ENCODE measurements at regions not wholly inside any gene's neighbourhood (a gene's known extent, or its start where the extent isn't known, plus 50 kb on each side); places are given as distances from the start of the nearest gene placed in this dataset.

DNA sequence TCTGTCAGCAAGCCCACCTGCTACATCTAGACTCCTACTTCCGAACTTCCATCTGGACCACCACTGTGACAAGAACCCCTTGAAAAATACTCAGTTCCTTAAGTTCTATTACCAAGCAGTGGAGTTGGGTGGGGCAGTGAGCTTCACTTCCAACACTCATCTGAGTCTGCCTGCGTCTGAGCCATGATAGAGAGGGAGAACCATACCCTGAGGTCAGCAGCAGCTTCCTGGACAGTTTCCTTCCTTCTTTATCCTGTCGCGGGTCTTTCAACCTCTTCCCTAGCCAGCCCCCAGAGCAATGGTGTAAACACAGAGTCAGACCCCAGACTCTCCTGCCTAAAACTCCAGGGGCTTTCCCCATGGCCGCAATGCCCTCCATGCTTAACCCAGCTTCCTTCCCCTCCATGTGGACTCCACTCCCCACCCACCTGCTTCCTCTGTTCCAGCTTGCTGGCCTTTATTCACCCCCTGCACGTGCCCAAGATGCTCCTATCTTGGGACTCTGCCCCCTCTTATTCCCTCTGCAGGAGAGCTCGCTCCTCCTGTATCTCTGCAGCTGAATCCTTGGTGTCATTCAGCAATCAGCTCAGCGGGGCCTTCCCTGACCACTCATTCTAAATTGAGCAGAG lies 211.2 kb downstream of the SHQ1 start:
- no peaks in the 10 kb centered on the region for H3K9me3 ChIP-seq (ENCODE audit: insufficient read depth, low read length)
- no peak for TF ChIP-seq EZH2phosphoT487 (conservative IDR thresholded peaks at IDR 0.05; ENCODE audit: low read length)
- TF ChIP-seq, protein P1, sequence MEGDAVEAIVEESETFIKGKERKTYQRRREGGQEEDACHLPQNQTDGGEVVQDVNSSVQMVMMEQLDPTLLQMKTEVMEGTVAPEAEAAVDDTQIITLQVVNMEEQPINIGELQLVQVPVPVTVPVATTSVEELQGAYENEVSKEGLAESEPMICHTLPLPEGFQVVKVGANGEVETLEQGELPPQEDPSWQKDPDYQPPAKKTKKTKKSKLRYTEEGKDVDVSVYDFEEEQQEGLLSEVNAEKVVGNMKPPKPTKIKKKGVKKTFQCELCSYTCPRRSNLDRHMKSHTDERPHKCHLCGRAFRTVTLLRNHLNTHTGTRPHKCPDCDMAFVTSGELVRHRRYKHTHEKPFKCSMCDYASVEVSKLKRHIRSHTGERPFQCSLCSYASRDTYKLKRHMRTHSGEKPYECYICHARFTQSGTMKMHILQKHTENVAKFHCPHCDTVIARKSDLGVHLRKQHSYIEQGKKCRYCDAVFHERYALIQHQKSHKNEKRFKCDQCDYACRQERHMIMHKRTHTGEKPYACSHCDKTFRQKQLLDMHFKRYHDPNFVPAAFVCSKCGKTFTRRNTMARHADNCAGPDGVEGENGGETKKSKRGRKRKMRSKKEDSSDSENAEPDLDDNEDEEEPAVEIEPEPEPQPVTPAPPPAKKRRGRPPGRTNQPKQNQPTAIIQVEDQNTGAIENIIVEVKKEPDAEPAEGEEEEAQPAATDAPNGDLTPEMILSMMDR (IDR thresholded peaks at IDR 0.05; ENCODE audit: insufficient read depth, low read length, poor library complexity, severe bottlenecking): no peak
- H3F3A ChIP-seq (ENCODE audit: insufficient read depth): no peaks in the 10 kb centered on the region
- H2AFZ ChIP-seq (ENCODE audit: low read depth, low read length, severe bottlenecking): no peak overlapping the region
- H3K79me2 ChIP-seq (ENCODE audit: insufficient read depth, low read length): no peaks in the 10 kb centered on the region
- H3K36me3 ChIP-seq (ENCODE audit: low read length): no peaks in the 10 kb centered on the region
- no peaks in the 10 kb centered on the region for H4K20me1 ChIP-seq (ENCODE audit: low read depth, low read length)
- H3K9me2 ChIP-seq (replicated peaks; ENCODE audit: insufficient read depth, low read length): no peaks in the 10 kb centered on the region
- H3K27me3 ChIP-seq (ENCODE audit: low read length): no peaks in the 10 kb centered on the region
- no peak overlapping the region for H3K4me2 ChIP-seq (ENCODE audit: low read depth, low read length, poor library complexity, severe bottlenecking)
- H3K9ac ChIP-seq (ENCODE audit: low read length): no peak overlapping the region
- H3K4me3 ChIP-seq (ENCODE audit: insufficient read depth, low read length, poor library complexity, severe bottlenecking): no peak overlapping the region
- H3K27ac ChIP-seq (ENCODE audit: low read depth, low read length): no peak overlapping the region

- H2AFZ ChIP-seq (ENCODE audit: low read depth, low read length, severe bottlenecking): no peak overlapping the region
Measured at GRCh38 chr3:72635551-72635950, 212.7 kb downstream of the SHQ1 start.

DNA sequence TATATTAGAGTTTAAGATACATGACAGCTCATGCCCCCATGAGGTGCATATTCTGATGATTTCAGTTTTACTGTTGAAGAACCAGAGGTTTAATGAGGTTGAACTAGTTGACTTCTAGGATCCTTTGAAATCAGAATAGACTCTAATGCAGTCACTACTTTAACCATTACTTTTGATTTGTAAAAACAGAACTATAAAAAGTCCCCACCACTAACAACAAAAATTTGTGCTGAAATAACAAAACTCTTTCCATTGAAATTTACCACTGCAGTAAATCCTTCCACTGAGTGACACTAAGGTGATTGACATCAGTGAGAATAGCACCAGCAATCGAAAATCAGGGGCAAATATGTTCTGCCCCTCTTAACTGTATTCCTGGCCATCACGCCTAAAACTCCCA lies 214.1 kb downstream of the SHQ1 start:
- no peaks in the 10 kb centered on the region for H3K27me3 ChIP-seq (ENCODE audit: low read length)
- no peaks in the 10 kb centered on the region for H4K20me1 ChIP-seq (ENCODE audit: low read depth, low read length)
- H3K36me3 ChIP-seq (ENCODE audit: low read length): no peaks in the 10 kb centered on the region
- H3K9me2 ChIP-seq (replicated peaks; ENCODE audit: insufficient read depth, low read length): no peaks in the 10 kb centered on the region
- H3K9me3 ChIP-seq (ENCODE audit: insufficient read depth, low read length): no peaks in the 10 kb centered on the region
- H3K79me2 ChIP-seq (ENCODE audit: insufficient read depth, low read length): no peaks in the 10 kb centered on the region
- H2AFZ ChIP-seq (ENCODE audit: low read depth, low read length, severe bottlenecking): no peak overlapping the region
- no peak overlapping the region for H3K4me3 ChIP-seq (ENCODE audit: insufficient read depth, low read length, poor library complexity, severe bottlenecking)
- no peak overlapping the region for H3K9ac ChIP-seq (ENCODE audit: low read length)
- H3F3A ChIP-seq (ENCODE audit: insufficient read depth): no peaks in the 10 kb centered on the region
- H3K4me2 ChIP-seq (ENCODE audit: low read depth, low read length, poor library complexity, severe bottlenecking): no peak overlapping the region
- H3K27ac ChIP-seq (ENCODE audit: low read depth, low read length): no peak overlapping the region
- TF ChIP-seq, protein P1 (IDR thresholded peaks at IDR 0.05; ENCODE audit: insufficient read depth, low read length, poor library complexity, severe bottlenecking): no peak
- no peak for TF ChIP-seq EZH2phosphoT487 (conservative IDR thresholded peaks at IDR 0.05; ENCODE audit: low read length)

More at GRCh38 chr3:72635551-72635950, 212.7 kb downstream of the SHQ1 start:
- TF ChIP-seq, protein P1 (IDR thresholded peaks at IDR 0.05; ENCODE audit: insufficient read depth, low read length, poor library complexity, severe bottlenecking): no peak
- no peak for TF ChIP-seq EZH2phosphoT487 (conservative IDR thresholded peaks at IDR 0.05; ENCODE audit: low read length)
- no peak overlapping the region for H3K4me3 ChIP-seq (ENCODE audit: insufficient read depth, low read length, poor library complexity, severe bottlenecking)
- H3K4me2 ChIP-seq (ENCODE audit: low read depth, low read length, poor library complexity, severe bottlenecking): no peak overlapping the region
- no peaks in the 10 kb centered on the region for H3K9me2 ChIP-seq (replicated peaks; ENCODE audit: insufficient read depth, low read length)
- no peaks in the 10 kb centered on the region for H3K9me3 ChIP-seq (ENCODE audit: insufficient read depth, low read length)
- H3K9ac ChIP-seq (ENCODE audit: low read length): no peak overlapping the region
- no peaks in the 10 kb centered on the region for H4K20me1 ChIP-seq (ENCODE audit: low read depth, low read length)
- H3K36me3 ChIP-seq (ENCODE audit: low read length): no peaks in the 10 kb centered on the region
- H3K27me3 ChIP-seq (ENCODE audit: low read length): no peaks in the 10 kb centered on the region
- H3K27ac ChIP-seq (ENCODE audit: low read depth, low read length): no peak overlapping the region
- no peaks in the 10 kb centered on the region for H3K79me2 ChIP-seq (ENCODE audit: insufficient read depth, low read length)
- no peaks in the 10 kb centered on the region for H3F3A ChIP-seq (ENCODE audit: insufficient read depth)

Data from SU-DHL-6 (cell line).